Dendritic cell treated with granulocyte-macrophage colony-stimulating factor and Interleukin-4, amounts not matched to agents 40 ng/mL and 50 ng/mL, for 4 days (primary cell): ENCODE measurements at regions not wholly inside any gene's neighbourhood (a gene's known extent, or its start where the extent isn't known, plus 50 kb on each side); places are given as distances from the start of the nearest gene placed in this dataset.

Experiments
- H3K27ac Mint-ChIP-seq: one replicate; pipeline ENCODE4 v1.8.0; 2022; ENCODE audit warnings: mild to moderate bottlenecking, mixed read lengths
- H3K27me3 Mint-ChIP-seq: one replicate; pipeline ENCODE4 v1.8.0; 2022; ENCODE audit warnings: mild to moderate bottlenecking, mixed read lengths
- H3K36me3 Mint-ChIP-seq: one replicate; pipeline ENCODE4 v1.8.0; 2022; ENCODE audit warnings: low read depth, mixed read lengths
- H3K4me1 Mint-ChIP-seq: one replicate; pipeline ENCODE4 v1.8.0; 2022; ENCODE audit warnings: low read depth, mixed read lengths
- H3K4me3 Mint-ChIP-seq: one replicate; pipeline ENCODE4 v1.8.0; 2022; ENCODE audit warnings: mild to moderate bottlenecking, moderate library complexity, mixed read lengths
- H3K9me3 Mint-ChIP-seq: one replicate; pipeline ENCODE4 v1.8.0; 2022; ENCODE audit warnings: mixed read lengths
- intact Hi-C: fragments of 100-400 bp; cut with micrococcal nuclease; formaldehyde crosslinking; loops from one replicate; pipeline ENCODE4 v1.15.0; 2022

DNA sequence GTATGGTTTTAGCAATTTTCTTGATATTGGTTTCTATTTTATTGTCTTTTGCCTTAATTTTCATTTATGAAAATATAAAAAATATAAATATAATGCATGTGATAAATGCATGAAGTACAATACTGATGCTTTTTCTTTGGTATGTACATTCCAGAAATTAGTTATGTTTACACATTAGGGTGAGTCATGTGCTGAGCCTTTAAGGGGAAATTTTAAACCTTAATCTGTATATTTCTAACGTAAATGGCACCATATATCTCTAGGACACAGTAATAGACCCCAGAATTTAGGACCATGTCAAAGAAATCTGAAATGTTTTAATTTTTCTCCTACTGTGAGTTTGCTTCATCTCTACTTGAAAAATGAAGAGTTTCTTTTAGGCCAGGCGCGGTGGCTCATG lies 117.8 kb upstream of the SPRY1 start:
- H3K27ac Mint-ChIP-seq: no peak overlapping the region
- H3K27me3 Mint-ChIP-seq: no peaks in the 10 kb centered on the region
- intact Hi-C loops: no loop called here

DNA sequence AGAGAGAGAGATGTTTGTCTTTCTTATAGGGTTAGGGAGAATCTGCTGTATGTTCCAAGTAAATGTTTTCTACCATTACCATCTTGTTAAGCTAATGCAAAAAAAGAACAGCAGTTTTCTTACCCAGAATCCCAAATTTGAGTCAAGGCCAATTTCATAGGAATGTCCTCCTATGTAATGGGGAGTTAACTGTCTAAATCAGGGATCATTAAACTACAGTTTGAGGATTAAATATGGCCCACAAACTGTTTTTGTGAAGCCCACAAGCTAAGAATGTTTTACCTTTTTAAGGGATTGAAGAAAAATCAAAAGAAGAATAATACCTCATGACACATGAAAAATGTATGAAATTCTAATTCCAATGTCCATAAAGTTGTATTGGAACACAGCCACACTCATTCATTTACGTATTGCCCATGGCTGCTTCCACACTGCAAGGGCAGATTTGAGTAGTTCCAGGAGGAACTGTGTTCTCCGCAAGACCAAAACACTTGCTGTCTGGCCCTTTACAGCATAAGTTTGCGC lies 113.2 kb upstream of the SPRY1 start:
- no peaks in the 10 kb centered on the region for H3K27me3 Mint-ChIP-seq

More for the DNA sequence above, 117.8 kb upstream of the SPRY1 start:
- no peaks in the 10 kb centered on the region for H3K9me3 Mint-ChIP-seq
- H3K4me1 Mint-ChIP-seq: no peaks in the 10 kb centered on the region
- no peaks in the 10 kb centered on the region for H3K36me3 Mint-ChIP-seq
- no peak overlapping the region for H3K4me3 Mint-ChIP-seq

DNA sequence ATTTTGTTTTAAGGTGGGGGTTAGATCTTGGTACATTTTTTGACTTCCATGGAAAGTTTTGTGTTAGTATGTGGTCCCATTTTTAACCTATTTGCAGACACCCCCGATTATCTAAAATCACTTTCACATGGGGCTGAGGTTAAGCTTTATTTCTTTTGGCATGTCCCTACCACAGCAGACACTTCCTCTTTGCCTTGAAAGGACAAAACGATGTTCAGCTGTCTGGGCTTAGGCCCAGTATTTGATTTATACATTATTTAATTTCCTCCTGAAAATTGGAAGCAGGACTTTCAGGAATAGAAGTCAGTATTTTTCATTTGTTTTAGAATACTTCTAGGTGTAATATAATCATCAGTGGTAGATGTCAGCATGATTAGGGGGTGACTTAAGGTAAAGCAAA lies 112.4 kb upstream of the SPRY1 start:
- Mint-ChIP-seq H3K4me3 (no peak overlapping the region), H3K4me1 (no peaks in the 10 kb centered on the region), H3K9me3 (no peaks in the 10 kb centered on the region), H3K36me3 (no peaks in the 10 kb centered on the region), H3K27me3 (no peaks in the 10 kb centered on the region), H3K27ac (no peak overlapping the region)
- intact Hi-C loops: no loop called here

More for the DNA sequence above, 113.2 kb upstream of the SPRY1 start:
- intact Hi-C loops: no loop called here
- no peaks in the 10 kb centered on the region for H3K36me3 Mint-ChIP-seq
- H3K9me3 Mint-ChIP-seq: no peaks in the 10 kb centered on the region
- H3K4me3 Mint-ChIP-seq: no peak overlapping the region
- no peaks in the 10 kb centered on the region for H3K4me1 Mint-ChIP-seq
- no peak overlapping the region for H3K27ac Mint-ChIP-seq

DNA sequence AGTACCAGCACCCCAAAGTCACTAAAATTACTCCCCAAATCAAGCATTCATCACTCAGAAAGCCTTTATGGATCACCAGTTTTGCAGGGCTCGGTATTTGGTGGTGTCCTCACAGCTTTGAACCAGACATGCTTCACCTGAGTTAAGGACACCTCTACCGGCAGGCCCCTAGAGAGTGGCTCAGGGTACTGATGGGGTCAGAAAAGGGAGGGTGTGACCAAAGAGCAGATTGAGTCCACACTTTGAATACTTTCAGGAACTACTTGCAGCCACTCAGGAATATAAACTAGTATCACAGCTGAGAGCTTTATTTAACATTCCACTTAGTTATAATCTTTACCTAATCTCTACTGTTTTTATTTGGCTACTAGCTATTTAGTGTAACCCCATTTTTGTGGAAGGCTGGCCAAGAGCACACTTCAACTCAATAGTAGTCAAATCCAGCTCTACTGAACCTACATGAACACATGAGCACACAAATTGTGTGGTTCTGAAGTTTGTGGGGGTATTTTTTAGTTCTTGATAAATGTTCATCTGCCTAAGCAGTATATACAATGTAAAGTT lies 109.6 kb upstream of the SPRY1 start:
- Mint-ChIP-seq H3K9me3 (peaks cover 24% of the 10 kb centered on the region), H3K36me3 (peaks cover 4% of the 10 kb centered on the region), H3K4me1 (no peaks in the 10 kb centered on the region), H3K4me3 (no peak overlapping the region), H3K27me3 (no peaks in the 10 kb centered on the region), H3K27ac (no peak overlapping the region)
- intact Hi-C loops: no loop called here

DNA sequence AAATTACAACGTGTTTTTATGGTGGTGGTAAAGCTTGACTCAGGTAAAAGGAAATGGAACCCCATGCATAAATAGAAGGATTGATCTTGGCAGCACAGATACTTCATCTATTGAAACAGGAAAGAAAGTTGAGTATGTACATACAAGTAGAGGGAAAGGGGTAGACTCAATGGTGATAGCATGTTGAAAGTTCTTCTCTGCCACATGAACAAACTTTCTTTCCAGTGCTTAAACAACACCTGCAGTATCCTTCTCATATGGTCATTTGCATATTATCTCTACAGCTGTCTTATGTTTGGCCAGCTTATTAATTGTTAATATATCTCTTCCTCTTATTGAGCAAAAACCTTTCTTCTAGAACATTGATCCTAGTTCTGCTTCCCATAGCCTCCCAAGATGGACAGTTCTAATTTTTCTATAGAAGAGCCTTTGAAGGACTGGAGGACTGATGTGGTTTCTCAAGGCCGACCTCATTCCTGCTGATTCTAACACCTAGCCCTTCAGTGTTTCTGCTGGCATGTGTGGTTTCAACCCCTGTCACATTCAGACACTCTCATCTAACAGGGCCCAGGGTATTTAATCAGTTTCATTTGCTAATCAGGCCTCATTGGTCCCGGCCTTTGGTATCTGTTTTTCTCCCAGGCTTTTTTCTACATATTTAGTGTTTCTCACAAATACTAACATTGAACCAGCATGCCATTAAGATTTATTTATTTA lies 108.1 kb upstream of the SPRY1 start:
- intact Hi-C loops: no loop called here
- H3K4me1 Mint-ChIP-seq: no peaks in the 10 kb centered on the region
- H3K27me3 Mint-ChIP-seq: no peaks in the 10 kb centered on the region
- H3K4me3 Mint-ChIP-seq: no peak overlapping the region
- peaks cover 28% of the 10 kb centered on the region for H3K9me3 Mint-ChIP-seq
- no peak overlapping the region for H3K27ac Mint-ChIP-seq
- H3K36me3 Mint-ChIP-seq: peaks cover 7% of the 10 kb centered on the region

DNA sequence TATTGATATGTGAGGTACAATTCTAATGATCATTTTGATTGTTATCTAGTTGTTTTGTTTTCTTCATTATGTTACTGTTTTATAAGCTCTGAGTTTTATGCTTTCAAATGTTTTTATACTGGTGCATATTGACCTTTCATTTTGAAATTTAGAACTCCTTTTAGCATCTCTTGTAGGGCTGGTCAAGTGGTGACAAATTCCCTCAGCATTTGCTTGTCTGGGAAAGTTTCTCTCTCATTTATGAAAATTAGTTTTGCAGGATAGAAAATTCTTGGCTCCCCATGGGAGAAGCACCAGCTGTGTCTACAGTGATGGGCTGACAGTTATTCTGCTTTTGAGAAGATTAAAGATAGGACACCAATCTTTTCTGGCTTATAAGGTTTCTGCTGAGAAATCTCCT lies 105.3 kb upstream of the SPRY1 start:
- peaks cover 7% of the 10 kb centered on the region for H3K36me3 Mint-ChIP-seq
- H3K27ac Mint-ChIP-seq: no peak overlapping the region
- H3K27me3 Mint-ChIP-seq: no peaks in the 10 kb centered on the region
- peaks cover 28% of the 10 kb centered on the region for H3K9me3 Mint-ChIP-seq
- intact Hi-C loops: no loop called here
- no peaks in the 10 kb centered on the region for H3K4me1 Mint-ChIP-seq
- H3K4me3 Mint-ChIP-seq: no peak overlapping the region

DNA sequence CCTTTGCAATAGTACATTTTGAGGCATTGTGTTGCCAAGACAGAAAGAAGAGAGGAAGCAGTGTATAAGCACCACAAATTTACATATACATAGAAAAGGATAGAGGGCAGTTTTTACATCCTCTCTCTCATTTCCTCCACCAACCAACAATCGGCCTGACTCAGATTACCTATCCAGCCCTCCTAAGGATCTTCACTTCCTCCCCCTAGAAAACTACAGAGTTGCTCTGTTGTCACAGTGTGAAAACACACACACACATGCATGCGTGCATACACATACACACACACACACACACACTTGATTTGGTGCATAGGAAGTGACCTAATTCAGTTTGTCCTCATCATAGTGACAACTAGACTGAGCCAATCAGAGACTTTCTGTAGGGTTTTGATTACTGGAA lies 98.8 kb upstream of the SPRY1 start:
- Mint-ChIP-seq H3K27me3 (no peaks in the 10 kb centered on the region), H3K36me3 (no peaks in the 10 kb centered on the region), H3K4me1 (peaks cover 7% of the 10 kb centered on the region), H3K27ac (no peak overlapping the region), H3K4me3 (no peak overlapping the region), H3K9me3 (peaks cover 5% of the 10 kb centered on the region)
- intact Hi-C loops: no loop called here

DNA sequence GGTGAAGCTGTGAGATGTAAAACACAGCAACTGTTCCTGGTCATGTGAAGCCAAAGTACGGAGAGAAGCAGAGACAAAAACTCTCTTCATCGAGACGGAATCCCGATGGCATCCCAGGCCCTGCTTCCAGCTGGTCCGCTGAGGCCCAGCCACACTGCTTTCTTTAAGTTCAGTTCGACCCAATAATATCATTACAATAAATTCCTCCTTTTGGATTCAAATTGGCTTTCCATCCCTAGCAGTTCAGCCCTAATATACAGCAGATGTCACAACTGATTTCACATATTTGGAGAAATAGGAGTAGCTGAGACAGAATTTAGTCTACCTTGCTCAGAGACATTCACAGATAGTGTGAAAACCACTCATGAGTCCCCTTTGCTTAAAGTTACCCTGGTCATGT lies 98.3 kb upstream of the SPRY1 start:
- intact Hi-C loops: no loop called here
- no peak overlapping the region for H3K4me3 Mint-ChIP-seq
- no peaks in the 10 kb centered on the region for H3K27me3 Mint-ChIP-seq
- peaks cover 7% of the 10 kb centered on the region for H3K4me1 Mint-ChIP-seq
- no peaks in the 10 kb centered on the region for H3K36me3 Mint-ChIP-seq
- peaks cover 5% of the 10 kb centered on the region for H3K9me3 Mint-ChIP-seq
- no peak overlapping the region for H3K27ac Mint-ChIP-seq

DNA sequence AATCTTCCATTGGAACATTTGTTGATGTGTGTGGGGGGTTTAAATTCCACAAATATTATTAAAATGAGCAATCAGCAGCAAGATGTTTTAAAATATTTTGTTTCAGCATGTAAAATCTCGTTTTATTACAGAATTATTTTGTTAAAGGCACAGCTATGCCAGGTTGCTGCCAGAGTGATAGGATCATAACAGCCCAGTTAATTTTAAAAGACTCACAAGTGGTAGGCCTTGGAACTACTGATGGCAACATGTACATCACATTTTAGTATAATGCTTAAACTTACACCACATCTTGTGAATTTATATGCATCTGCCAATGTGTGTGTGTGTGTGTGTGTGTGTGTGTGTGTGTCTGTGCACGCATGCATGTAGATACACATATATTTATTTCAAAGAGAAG lies 97.8 kb upstream of the SPRY1 start:
- peaks cover 7% of the 10 kb centered on the region for H3K4me1 Mint-ChIP-seq
- no peaks in the 10 kb centered on the region for H3K36me3 Mint-ChIP-seq
- H3K27ac Mint-ChIP-seq: no peak overlapping the region
- no peak overlapping the region for H3K4me3 Mint-ChIP-seq
- peaks cover 5% of the 10 kb centered on the region for H3K9me3 Mint-ChIP-seq
- intact Hi-C loops: no loop called here
- no peaks in the 10 kb centered on the region for H3K27me3 Mint-ChIP-seq

DNA sequence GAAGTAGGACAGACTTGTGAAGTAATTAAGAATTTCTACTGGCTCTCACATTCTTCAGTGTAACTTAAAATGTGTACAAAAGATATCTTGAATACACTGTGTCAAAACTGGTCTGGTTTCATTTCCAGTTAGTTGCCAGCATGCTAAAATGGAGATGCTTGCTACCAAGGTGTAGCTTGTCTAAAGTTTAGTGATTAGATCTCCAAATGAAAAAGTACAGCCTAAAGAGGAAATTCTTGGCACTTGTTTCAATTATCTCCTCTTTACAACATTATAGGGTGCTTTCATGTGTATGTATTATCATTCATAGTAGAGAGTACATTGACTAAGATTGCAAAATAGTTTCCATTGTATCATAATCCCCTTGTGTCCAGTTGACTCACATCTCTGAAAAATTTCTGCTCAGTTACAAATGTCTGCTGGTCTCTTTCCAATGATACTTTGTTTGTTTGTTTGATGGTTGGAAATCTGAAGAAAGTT lies 97.3 kb upstream of the SPRY1 start:
- Mint-ChIP-seq H3K27me3 (no peaks in the 10 kb centered on the region), H3K36me3 (no peaks in the 10 kb centered on the region), H3K4me1 (peaks cover 7% of the 10 kb centered on the region), H3K9me3 (peaks cover 5% of the 10 kb centered on the region), H3K27ac (no peak overlapping the region), H3K4me3 (no peak overlapping the region)
- intact Hi-C loops: no loop called here

DNA sequence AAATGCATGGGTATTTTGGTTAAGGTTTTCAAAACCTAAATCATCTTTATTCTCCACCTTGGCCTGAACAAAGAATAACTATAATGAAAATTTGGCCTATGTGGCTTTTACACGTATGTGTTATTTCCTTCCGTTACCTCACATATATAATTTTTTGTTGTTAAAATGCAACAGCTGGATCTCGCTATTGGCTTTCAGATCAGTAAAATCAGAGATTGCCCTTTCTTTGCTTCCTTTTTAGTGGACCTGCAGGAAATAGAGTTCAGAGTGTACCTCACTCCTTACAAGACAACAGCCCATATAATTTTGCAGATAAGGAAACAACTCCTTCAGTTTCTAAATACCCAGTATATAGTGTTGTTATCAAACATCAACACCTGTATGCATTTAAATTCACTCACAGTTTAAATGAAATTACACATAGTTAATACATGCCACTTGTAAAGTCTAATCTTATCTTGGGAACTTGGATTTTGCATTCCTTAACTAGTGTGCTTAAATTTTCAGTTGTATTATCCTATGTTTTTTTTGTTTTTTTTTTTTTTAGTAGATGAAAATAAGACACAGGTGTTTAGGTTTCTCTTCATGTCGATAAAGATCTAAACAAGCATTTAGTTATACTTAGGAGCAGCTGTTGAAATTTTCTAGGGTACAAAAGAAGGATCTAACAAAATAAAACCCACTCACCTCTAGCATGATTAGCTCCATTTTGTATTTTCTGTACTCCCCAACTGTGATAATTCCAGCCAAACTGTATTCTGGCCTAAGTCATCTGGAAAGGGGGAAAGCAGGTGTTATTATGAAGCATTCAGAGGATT lies 96.2 kb upstream of the SPRY1 start:
- H3K27ac Mint-ChIP-seq: no peak overlapping the region
- H3K4me1 Mint-ChIP-seq: peaks cover 7% of the 10 kb centered on the region
- intact Hi-C loops: no loop called here
- peaks cover 5% of the 10 kb centered on the region for H3K9me3 Mint-ChIP-seq
- no peak overlapping the region for H3K4me3 Mint-ChIP-seq
- no peaks in the 10 kb centered on the region for H3K36me3 Mint-ChIP-seq
- no peaks in the 10 kb centered on the region for H3K27me3 Mint-ChIP-seq

DNA sequence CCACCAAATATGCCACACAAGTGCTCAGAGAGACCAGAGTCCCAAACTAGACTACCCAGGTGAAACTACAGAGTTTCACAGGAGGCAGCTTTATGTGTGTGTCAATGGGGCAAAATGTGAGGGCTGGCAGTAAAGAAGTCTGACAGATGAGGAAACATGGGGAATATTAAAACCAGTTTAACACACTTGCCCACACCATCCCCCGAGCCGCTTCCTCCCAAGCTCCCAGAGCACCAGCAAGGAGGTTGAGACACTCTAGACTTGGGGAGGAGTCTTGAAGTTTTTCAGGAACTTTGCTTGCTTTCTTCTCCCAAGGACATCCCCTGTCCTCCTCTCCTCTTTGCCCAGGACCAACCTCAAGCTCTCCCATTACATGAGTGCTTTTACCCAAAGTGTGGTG lies 94.7 kb upstream of the SPRY1 start:
- Mint-ChIP-seq H3K9me3 (peaks cover 5% of the 10 kb centered on the region), H3K4me3 (no peak overlapping the region), H3K36me3 (no peaks in the 10 kb centered on the region), H3K27me3 (no peaks in the 10 kb centered on the region), H3K4me1 (peaks cover 7% of the 10 kb centered on the region), H3K27ac (no peak overlapping the region)
- intact Hi-C loops: no loop called here

DNA sequence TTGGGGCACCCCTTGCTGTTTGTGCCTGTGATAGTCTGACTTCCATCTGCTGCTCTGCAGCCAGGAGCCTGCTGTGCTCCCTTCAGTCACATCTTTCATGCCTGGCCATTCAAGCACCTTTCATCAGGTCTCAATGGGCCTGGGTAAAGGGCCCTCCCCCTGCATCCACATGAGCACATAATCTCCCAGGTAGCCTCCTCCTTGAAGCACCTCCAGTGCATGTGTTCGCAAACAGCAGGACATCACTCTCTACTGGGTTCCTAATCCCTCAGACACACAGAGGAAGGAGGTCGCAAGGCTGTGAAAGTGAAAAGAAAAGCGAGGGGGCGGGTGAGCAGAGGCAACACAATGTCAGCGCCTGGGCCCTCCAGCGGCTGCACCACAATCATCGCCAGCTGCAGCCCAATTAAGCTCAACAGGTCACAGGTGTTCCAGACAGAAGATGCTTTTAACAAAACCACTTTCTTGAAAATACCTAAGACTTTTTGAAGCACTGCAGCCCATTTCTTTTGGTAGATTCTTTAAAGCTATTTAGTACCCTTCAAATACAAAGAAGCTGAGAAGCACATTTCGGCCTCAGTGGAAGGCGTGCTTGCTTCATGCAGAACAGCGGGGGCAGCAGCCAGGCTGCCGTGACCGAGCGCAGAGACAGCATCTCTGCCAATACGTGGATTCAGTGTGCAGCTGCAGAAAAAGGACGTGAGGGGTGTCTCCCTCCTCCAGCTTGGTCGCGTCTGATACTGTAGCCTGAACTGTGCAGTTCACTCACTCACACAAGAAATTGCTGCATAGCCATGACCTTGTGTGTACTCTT lies 92.2 kb upstream of the SPRY1 start:
- intact Hi-C loops: no loop called here
- Mint-ChIP-seq H3K4me1 (peaks cover 7% of the 10 kb centered on the region), H3K36me3 (no peaks in the 10 kb centered on the region), H3K27me3 (no peaks in the 10 kb centered on the region), H3K9me3 (no peaks in the 10 kb centered on the region), H3K4me3 (no peak overlapping the region), H3K27ac (no peak overlapping the region)
